GF-D8 (cell line): ENCODE measurements at regions not wholly inside any gene's neighbourhood (a gene's known extent, or its start where the extent isn't known, plus 50 kb on each side); places are given as distances from the start of the nearest gene placed in this dataset.

Source experiments
- DNase-seq: peaks from one replicate; lab custom pipeline; 2025; lab: John Stamatoyannopoulos, UW

DNA sequence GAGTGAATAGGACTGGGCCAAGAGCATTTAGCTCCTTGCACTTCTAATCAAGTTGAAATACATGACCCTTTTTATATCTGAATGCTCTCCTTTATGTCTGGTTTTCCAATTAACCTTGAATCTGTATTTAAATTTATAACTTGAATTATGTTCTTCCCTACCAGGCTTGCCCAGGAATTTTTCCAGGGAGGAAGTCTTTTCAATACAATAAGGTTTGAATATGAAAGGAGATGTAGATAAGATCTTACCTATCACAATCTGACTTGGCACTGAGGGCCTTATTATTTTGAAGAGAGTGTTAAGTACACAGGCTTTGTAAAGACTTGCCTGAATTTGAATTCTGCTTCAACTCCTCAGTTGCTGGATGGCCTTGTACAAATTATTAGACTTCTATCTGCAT is 555.7 kb downstream of the PCDH7 start:
- no peak for DNase-seq

DNA sequence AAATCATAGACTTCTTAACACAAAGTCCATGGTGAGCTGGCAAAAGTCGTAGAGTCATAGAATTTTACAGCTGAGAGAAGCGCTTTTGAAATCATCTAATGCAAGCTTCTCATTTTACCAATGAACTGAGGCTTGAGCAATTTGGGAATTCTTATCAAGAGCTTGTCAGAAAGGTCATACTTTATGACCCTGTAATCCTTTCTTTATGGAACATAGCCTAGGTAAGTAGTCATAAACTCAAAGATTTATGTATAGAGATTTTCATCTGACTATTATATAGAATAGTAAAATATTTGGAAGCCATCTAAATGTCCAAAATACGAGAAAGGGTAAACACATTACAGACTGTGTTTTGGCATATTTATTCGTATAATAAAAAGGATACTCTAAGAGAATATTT is 563.5 kb downstream of the PCDH7 start:
- no peak for DNase-seq

DNA sequence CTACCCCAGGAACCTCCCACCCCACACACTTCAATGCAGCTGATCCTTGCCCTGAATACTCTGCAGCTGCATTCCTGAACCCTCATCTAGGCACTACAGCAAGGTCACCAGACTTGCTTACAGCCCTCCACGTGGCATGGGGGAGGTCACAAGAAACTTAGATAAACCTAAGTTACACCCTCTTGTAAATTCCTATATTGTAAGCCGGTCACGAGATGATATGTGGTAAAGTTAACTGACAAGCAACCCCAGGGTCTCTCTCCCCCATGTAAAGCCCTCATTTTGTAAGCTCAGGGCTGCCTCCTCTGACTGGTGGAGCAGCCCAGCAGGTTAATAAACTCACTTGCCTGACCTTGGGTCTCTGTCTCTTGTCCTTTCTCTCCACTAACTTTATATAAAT is 570.7 kb downstream of the PCDH7 start:
- DNase-seq = no peak

DNA sequence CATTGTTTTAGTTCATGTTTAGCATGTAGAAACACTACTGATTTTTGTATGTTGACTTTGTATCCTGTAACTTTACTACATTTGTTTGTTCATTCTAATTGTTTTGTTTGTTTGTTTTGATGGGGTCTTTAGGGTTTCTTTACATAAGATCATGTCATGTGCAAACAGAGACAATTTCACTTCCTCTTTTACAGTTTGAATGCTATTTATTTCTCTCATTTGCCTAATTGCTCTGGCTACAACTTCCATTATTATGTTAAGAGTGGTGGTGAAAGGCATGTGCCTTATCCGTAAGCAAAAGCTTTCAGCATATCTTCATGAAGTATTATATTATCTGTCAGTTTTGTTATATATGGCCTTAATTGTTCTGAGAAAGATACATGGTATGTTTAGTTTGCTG is 571.1 kb downstream of the PCDH7 start:
- DNase-seq = no peak

DNA sequence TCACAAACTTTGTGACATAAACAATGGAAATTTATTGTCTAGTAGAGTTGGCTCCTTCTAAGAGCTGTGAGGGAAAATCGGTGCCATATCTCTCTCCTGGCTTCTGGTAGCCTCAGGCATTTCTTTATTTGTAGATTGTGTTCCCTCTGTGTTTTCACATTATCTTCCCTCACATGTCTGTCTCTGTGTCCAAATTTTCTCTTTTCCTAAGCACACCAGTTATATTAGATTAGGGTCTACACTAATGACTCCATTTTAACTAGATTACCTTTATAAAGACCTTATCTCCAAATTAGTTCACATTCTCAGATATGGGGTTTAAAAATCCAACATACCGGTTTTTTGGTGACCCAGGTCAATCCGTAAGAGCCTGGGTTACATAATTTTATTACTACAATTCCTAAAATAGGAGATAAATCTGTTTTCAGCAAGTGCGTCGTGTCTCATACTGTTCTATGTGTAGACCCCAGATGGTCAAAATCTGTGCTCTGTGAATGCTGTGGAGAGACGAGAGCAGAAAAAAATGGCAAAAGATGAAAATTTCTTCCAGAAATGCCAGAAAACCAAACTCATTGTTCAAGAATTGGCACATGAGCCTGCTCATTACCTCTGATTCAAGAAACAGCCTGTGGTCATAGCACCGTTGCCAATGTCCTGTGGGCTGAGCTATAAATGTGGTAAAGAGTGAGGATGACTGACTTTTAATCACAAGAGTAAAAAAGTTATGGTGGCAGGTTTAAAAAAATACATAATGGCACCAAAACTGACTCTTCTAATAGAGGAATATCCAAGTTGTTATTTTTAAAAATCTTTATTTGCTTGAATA is 574.7 kb downstream of the PCDH7 start:
- DNase-seq = no peak

DNA sequence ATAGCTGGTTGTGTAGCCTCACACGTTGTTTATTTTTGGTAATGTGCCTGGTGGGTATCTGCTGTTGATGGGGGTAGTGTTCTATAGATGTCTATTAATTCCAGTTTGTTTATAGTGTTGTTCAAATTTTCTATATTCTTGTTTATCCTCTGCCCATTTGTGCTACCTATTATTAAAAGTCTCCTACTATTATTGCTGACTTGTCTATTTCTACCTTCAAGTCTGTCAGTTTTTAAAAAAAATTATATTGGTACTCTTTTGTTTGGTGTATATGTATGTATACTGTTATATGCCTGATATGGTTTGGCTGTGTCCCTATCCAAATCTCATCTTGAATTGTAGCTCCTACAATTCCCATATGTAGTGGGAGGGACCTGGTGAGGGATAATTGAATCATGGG is 578.6 kb downstream of the PCDH7 start:
- no peak for DNase-seq

DNA sequence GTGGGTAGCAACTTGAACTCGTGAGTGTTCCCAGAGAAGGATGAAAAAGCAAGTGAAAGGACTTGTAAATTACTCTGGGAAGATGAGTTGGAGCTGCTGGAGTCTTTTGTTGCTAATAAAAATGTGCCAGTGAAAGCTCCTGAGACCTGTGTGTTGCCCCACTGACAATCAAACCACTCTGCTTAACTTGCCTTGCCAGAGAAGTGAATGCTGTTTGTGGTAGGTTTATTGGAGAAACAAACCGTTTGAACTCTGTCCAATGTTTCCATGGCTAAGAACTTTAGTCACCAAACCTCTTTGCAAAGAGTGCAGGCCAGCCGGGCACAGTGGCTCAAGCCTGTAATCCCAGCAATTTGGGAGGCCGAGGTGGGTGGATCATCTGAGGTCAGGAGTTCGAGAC is 586.9 kb downstream of the PCDH7 start:
- no peak for DNase-seq

DNA sequence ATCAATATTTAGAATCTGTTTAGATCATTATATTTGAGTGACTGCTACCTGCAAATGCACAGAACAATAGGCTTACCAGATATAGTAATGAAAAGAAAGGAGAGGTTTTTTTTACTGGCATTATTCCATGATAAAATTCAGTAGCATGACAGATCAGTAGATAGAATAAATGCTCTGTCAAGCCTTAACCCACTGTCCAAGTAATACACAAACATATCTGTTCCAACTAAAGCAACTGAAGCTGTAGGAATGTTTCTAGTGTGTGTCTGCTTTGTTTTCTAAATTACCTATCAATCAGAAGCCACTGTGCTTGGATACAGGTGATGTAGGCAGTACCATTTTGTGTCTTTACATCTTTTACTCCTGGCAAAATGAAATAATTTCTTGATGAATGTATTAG is 604.6 kb downstream of the PCDH7 start:
- DNase-seq = no peak

DNA sequence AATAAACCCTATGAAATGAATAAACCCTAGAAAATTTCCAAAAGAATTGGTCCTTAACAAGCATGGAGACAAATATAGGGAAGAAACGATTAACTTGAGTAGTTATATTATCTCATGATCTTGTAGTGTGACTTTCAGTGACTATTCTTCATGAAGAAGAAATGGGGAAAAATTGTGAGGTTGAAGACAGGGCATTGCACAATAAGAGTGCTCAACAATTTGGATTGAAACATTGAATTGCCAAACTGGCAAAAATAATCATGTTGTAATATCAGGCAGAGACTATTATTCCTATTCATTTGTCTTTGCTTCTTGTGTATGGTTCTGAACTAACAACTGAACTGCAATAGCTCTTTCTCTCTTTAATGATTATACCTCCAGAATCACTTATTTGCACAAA is 605.1 kb downstream of the PCDH7 start:
- DNase-seq = no peak

DNA sequence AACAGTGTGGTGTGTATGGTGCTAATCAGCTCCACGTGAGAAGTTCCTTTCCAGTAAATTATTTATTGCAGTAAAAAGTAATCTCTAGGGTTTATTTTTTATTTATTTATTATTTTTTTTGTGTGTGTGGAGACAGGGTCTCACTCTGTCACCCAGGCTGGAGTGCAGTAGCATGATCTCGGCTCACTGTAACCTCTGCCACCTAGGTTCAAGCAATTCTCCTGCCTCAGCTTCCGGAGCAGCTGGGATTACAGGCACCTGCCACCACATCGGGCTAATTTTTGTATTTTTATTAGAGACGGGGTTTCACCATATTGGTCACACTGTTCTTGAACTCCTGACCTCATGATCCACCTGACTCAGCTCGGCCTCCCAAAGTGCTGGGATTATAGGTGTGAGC is 606.9 kb downstream of the PCDH7 start:
- no peak for DNase-seq

DNA sequence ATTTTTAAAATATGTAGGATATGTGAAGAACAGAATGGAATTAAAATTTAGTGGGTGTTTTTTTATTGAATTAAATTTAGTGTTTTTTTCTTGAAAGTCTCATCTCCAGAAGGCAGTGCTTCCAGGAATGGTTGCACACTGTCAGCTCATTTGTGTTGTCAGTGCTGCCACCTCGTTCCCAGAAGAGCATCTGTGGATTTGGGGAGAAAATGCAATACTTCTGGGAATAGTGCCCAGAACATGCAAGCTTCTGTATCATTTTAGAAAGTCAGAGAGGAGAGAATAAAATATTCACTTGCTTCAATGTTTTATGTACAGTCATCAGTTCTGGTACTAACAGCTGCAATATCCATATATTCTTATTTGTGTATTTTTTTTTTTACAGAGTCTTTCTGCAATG is 608.8 kb downstream of the PCDH7 start:
- DNase-seq = no peak

DNA sequence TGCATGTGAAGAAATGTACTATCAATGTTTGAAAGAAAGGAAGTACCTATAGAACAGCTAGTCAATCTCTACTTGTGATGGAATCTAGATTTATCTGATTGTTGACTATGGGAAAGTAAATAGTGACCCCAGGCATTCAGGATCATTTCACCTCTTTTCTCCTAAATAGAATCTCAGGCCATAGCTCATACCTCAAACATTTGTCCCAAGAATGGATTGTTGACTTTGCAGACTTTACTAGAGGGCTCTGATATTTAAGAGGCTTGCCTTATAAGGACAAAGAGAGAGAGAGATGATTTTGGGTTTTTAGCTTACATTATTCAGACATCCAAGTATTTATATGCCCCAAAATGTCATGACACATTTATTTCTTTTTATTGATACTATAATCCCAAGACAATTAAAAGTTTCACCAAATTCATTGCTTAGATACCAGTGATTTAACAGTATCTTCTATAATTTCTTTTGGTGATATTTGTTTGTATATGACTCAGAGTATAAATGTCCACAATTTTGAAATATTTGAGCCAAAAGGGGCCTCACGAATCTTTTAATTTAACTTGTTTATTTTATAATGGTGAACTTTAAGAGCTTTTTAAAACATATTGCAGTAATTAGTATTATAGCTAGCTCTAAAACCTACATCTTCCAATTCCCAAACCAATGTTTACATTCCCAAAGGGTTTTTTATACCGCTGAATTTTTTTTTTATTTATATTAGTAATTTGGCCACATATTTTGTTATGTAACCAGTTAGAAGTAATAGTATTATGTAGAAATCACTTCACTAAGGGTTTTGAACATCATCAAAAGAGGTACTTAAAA is 614.1 kb downstream of the PCDH7 start:
- no peak for DNase-seq

DNA sequence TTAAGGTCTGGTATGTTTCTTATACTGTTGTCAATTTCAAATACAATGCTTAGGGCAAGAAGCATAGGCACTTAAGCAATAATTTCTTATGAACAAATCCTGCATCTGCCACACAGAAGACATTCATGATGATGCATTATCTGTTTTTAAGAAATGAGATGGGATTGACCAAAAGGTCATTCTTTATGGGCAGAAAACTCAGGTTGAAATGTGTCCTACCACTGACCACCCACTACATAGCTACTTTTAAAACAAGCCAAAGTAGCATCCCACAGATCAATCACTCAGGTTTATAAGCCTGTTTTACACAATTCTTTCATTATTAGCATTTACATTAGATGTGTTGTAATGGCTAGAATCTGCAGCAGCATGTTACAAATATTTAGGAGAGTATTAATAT is 617.8 kb downstream of the PCDH7 start:
- DNase-seq = no peak

DNA sequence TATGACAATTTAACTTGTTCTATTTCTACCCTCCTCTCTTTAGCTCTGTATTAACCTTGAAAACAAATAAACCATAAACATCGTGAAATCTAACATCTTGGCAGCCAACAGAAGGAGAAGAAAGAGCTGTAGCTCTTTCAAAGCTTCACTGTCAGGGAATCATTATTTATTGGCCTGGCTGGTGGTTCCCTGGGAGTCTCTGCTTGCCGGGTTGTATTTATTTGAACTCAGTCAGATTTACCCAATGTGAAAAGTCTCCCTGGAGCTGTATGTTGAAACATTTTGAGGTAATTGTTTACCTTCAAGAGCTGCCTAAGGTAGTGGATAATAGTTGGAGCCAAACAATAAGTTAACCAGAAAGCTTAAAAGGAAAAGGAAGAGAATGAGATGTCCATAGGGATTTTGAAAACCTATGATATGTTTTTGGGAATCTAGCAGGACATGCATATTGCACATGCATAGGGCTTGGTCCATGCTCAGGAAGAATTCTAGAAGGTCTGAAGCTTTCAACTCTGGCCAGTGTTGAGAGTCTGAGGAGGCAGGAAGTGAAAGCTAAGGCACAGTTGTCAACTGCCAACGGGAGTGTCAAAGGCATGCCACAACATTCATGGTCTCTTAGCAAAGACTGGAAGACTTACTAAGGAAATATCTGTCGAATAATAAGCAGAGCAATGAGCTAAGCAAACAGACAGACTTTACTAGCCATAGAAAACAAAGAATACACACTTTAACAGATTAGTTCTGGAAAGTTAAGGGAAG is 621.6 kb downstream of the PCDH7 start:
- no peak for DNase-seq

DNA sequence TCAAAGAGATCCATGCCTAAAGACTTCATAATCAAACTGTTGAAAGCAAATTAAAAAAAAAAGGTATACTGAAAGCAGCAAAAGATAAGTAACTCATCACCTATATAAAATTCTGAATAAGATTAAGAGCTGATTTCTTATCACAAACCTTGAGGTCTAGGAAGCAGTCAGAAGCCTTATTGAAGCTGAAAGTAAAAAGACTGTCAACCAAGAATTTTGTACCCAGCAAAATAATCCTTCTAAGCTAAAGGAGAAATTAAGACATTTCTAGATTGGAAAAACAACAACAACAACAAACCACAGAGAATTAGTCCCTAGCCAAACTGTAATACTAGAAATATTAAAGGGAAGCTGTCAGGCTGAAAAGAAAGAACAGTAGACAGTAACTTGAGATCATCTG is 622.9 kb downstream of the PCDH7 start:
- no peak for DNase-seq

DNA sequence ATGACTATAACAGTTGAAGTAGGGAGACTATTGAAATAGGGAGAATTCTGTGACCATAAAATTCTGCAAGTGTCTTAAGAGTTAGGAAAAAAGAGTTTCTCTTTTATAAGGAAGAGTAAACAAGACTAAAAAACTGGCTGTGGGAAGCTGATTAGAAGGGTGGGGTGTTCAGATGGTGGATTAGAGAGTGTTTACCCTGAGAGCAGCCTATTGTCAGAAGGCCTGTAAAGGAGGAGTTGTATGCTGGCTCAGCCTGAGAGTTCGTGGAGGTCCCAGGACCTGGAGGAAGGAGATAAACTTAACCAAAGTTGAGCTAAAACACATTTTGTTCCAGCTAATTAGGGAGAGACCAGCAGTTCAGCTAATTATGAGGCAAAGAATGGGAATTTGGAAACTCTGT is 629.7 kb downstream of the PCDH7 start:
- no peak for DNase-seq

DNA sequence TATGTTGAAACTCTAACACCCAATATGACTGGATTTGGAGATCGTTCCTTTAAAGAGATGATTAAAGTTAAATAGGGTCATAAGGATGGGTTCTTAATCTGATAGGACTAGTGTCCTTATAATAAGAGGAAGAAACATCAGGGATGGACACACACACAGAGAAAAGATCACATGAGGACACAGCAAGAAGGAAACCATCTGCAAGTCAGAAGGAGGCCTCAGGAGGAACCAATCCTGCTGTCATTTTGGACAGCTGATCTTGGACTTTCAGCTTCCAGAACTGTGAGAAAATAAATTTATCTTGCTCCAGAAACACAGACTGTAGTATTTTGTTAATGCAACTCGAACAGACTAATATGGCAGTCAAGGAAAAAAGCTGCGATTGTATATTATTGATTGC is 631.5 kb downstream of the PCDH7 start:
- DNase-seq = no peak

DNA sequence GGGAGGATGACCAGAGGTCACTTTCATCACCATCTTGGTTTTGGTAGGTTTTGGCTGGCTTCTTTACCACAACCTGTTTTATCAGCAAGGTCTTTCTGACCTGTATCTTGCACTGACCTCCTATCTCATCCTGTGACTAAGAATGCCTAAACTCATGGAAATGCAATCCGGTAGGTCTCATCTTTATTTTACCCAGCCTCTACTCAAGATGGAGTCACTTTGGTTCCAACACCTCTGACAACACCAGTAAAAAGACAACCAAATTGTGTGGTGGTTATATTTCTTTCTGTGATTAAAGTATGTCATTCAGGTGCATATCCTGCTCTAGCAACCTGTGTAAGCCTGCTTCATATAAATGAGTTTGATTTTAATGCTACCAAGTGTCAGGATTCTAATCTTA is 636.7 kb downstream of the PCDH7 start:
- DNase-seq = no peak

DNA sequence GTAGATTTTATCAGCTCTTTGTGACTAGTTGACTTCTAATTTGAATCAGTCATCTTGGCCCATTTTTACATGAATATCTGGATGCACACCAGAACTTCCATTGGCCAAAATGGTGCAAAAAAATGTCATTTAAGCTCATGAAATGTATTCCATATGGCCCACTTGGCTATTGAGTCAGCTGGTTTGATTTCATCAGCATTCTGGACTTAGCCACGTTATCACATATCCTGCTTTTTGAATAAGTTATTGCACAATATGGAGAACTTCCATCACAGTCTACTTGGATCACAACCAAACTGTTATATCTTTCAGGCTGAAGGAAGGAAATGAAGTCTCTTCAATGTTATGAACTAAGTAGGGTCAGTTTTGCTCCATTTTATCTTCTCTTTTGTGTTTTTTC is 640.6 kb downstream of the PCDH7 start:
- no peak for DNase-seq

DNA sequence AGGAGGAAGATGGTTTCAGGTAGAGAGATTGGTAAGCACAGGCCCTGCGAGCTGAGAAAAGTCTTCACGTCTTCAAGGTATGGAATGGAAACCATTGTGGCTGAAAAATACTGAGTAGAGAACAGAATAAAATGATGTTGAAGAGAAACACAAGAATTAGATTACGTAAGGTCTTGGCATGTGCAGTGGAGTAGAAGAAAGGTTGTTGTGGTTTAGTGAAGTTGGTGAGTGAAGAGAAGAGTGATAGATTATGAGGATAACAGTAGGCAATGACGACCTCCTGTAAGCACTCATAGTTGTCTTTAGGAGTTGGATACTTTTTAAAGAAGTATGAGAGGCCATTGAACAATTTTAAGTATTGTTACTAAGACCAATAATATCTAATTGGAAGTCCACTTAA is 642.6 kb downstream of the PCDH7 start:
- DNase-seq = no peak

DNA sequence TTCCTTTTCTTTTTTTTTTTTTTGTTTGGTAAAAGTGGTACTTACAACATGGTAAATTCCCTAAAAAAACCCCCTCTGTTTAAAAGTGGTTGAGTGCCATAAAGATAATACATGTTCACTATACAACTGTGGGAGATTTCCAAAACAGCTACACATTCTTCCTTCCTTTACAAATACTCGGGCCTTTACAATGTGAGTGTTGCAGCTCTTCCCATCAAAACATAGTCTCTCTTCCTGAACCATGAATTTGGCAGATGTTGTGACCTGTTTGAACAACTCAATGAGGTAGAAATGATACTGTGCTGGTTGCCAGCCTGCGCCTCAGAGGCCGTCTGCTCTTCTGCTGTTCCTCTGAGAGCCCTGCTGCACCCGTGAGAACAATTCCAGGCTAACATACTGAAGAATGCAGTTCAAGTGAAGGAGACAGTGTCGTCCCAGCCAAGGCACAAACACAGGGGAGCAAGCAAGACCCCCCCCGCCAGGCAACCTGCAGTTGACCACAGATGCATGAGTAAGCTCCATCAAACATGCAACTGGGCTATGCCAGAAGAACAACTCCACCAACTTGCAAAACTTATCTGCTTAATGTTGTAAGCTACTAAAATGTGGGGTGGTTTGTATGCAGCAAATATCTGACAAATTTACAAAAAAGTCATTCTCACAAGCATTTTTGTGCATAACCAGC is 645.0 kb downstream of the PCDH7 start:
- DNase-seq = no peak

DNA sequence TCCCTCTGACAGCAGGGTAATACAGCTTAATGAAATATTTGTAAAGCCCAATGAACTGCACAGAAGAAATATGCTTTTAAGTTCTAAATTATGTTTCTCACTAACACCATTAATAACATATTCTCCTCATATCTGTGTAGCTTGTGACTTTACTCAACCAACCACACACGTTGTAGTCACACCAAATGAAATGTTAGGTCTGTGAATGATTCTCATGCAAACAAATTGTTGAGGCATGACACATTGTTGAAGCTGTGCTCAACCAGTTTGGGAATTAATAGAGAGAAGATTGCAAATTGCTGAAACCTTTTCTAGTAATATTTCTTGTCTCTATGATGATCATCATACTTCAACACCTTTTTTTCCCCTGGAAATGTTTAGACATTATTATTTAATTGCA is 645.9 kb downstream of the PCDH7 start:
- no peak for DNase-seq
